IMR-90 (cell line): ENCODE measurements at regions not wholly inside any gene's neighbourhood (a gene's known extent, or its start where the extent isn't known, plus 50 kb on each side); places are given as distances from the start of the nearest gene placed in this dataset.

Experiments used
- CTCF ChIP-seq: conservative IDR thresholded peaks from 2 replicates; pipeline ENCODE4 v1.5.1; 2012; ENCODE audit warnings: mild to moderate bottlenecking, low read depth, low read length, improper control_type of control experiment
- MAZ ChIP-seq: IDR thresholded peaks from 2 replicates; pipeline ENCODE4 v1.6.1; 2012; ENCODE audit warnings: low read depth, mild to moderate bottlenecking, low read length, improper control_type of control experiment, moderate library complexity, borderline replicate concordance
- MXI1 ChIP-seq: IDR thresholded peaks from 2 replicates; pipeline ENCODE4 v1.6.1; 2012; ENCODE audit warnings: low read depth, mild to moderate bottlenecking, low read length, moderate library complexity, borderline replicate concordance
- POLR2A ChIP-seq: IDR thresholded peaks from 2 replicates; pipeline ENCODE4 v1.6.1; 2012; ENCODE audit warnings: mild to moderate bottlenecking, low read depth, low read length
- SMC3 ChIP-seq: fragments of 150-350 bp; IDR thresholded peaks from 2 replicates; pipeline ENCODE4 v1.6.1; 2016; ENCODE audit warnings: low read depth, mild to moderate bottlenecking, antibody characterized with exemption, low read length, moderate library complexity
- USF2 ChIP-seq: fragments of 150-350 bp; IDR thresholded peaks from 2 replicates; pipeline ENCODE4 v1.6.1; 2017; ENCODE audit warnings: mild to moderate bottlenecking, antibody characterized with exemption, low read length, low read depth

GRCh38 chr11:116185551-116185950 lies 587.2 kb downstream of the BUD13 start:
- TF ChIP-seq MAZ: no peak
- no peak for TF ChIP-seq CTCF
- TF ChIP-seq POLR2A: no peak
- no peak for TF ChIP-seq USF2
- no peak for TF ChIP-seq SMC3
- no peak for TF ChIP-seq MXI1
